ENCODE measurements at regions not wholly inside any gene's neighbourhood (a gene's known extent, or its start where the extent isn't known, plus 50 kb on each side); places are given as distances from the start of the nearest gene placed in this dataset.

GRCh38 chr13:61700620-61701019 lies 285.0 kb upstream of the PCDH20 start:
- whole genome bisulfite sequencing = 82% methylated on average over 2 of the region's 2 CpGs
- no peaks in the 10 kb centered on the region for H3K27me3 ChIP-seq (ENCODE audit: control insufficient read depth in 4 of 4, insufficient read depth in 4 of 4, low read length in 3 of 4)
- no peak for TF ChIP-seq FOXA1 (IDR thresholded peaks at IDR 0.05)
- no peak overlapping the region for H3K9ac ChIP-seq (ENCODE audit: low read depth in 1 of 2, low read length in 2 of 2)
- no peaks in the 10 kb centered on the region for H3K4me1 ChIP-seq (ENCODE audit: control insufficient read depth in 4 of 4, insufficient read depth in 4 of 4, low read length in 3 of 4)
- H3K27ac ChIP-seq (ENCODE audit: low read depth in 1 of 2, low read length in 2 of 2) = no peak overlapping the region
- peaks cover 0 to 4% (median 0%) of the 10 kb centered on the region in 4 donors for H3K9me3 ChIP-seq (ENCODE audit: control insufficient read depth in 4 of 4, low read length in 3 of 4)
- H3K36me3 ChIP-seq (ENCODE audit: control insufficient read depth in 4 of 4, insufficient read depth in 3 of 4, low read depth in 1 of 4, low read length in 3 of 4) = no peaks in the 10 kb centered on the region
- no peak overlapping the region for H3K4me3 ChIP-seq (ENCODE audit: low read depth in 1 of 3, low read length in 3 of 3)
- no peak for DNase-seq (ENCODE audit: low spot score)

GRCh38 chr13:61700181-61700580 lies 284.5 kb upstream of the PCDH20 start:
- H3K36me3 ChIP-seq (ENCODE audit: control insufficient read depth in 4 of 4, insufficient read depth in 3 of 4, low read depth in 1 of 4, low read length in 3 of 4) = no peaks in the 10 kb centered on the region
- H3K9me3 ChIP-seq (ENCODE audit: control insufficient read depth in 4 of 4, low read length in 3 of 4) = peaks cover 0 to 4% (median 0%) of the 10 kb centered on the region in 4 donors
- H3K4me1 ChIP-seq (ENCODE audit: control insufficient read depth in 4 of 4, insufficient read depth in 4 of 4, low read length in 3 of 4) = no peaks in the 10 kb centered on the region
- TF ChIP-seq FOXA1 (IDR thresholded peaks at IDR 0.05) = no peak
- TF ChIP-seq JUND (IDR thresholded peaks at IDR 0.05) = no peak
- TF ChIP-seq RXRA (IDR thresholded peaks at IDR 0.05) = no peak
- no peak for TF ChIP-seq HNF4A (conservative IDR thresholded peaks at IDR 0.05)
- TF ChIP-seq EGR1 (IDR thresholded peaks at IDR 0.05; ENCODE audit: low read depth in 2 of 2) = no peak
- no peak for TF ChIP-seq ZBTB33 (IDR thresholded peaks at IDR 0.05)
- no peak for TF ChIP-seq MAX (IDR thresholded peaks at IDR 0.05)
- TF ChIP-seq REST (IDR thresholded peaks at IDR 0.05) = no peak
- no peak for TF ChIP-seq SP1 (IDR thresholded peaks at IDR 0.05)
- TF ChIP-seq ATF3 (IDR thresholded peaks at IDR 0.05) = no peak
- no peak for TF ChIP-seq GABPA (IDR thresholded peaks at IDR 0.05 in 1 of 2, conservative IDR thresholded peaks at IDR 0.05 in 1 of 2)
- no peak for TF ChIP-seq CTCF (IDR thresholded peaks at IDR 0.05; ENCODE audit: low read depth, low read length, missing input control)
- no peak for TF ChIP-seq RAD21 (IDR thresholded peaks at IDR 0.05)
- no peak for TF ChIP-seq YY1 (IDR thresholded peaks at IDR 0.05)
- no peak for TF ChIP-seq NR2F2 (IDR thresholded peaks at IDR 0.05)
- TF ChIP-seq TAF1 (conservative IDR thresholded peaks at IDR 0.05) = no peak
- no peak for TF ChIP-seq FOXA2 (IDR thresholded peaks at IDR 0.05)
- no peak for TF ChIP-seq HNF4G (IDR thresholded peaks at IDR 0.05)
- no peaks in the 10 kb centered on the region for H3K27me3 ChIP-seq (ENCODE audit: control insufficient read depth in 4 of 4, insufficient read depth in 4 of 4, low read length in 3 of 4)
- no peak overlapping the region for H3K4me3 ChIP-seq (ENCODE audit: low read depth in 1 of 3, low read length in 3 of 3)
- no peak overlapping the region for H3K27ac ChIP-seq (ENCODE audit: low read depth in 1 of 2, low read length in 2 of 2)
- DNase-seq (ENCODE audit: low spot score) = no peak
- H3K9ac ChIP-seq (ENCODE audit: low read depth in 1 of 2, low read length in 2 of 2) = no peak overlapping the region
- 86% methylated on average over 4 of the region's 4 CpGs for WGBS

Measured in liver (tissue), 8 donors.